OCI-LY7 (cell line): ENCODE measurements at regions not wholly inside any gene's neighbourhood (a gene's known extent, or its start where the extent isn't known, plus 50 kb on each side); places are given as distances from the start of the nearest gene placed in this dataset.

ENCODE experiments used
- BruUV-seq: library from RNA; stranded (reverse); fragments of 400-500 nt; replicated peaks from 2 replicates; lab custom pipeline; 2021; lab: Mats Ljungman, UMichigan
- CTCF ChIA-PET: fragments of 300-600 bp; sonication (Branson Sonifier 250); formaldehyde crosslinking; loops from one replicate; lab custom pipeline; 2022; ENCODE audit warnings: antibody characterized with exemption; ENCODE audit not compliant: unreplicated experiment; lab: Charles Lee
- POLR2A ChIA-PET: fragments of 300-600 bp; sonication (Branson Sonifier 250); formaldehyde crosslinking; loops from one replicate; lab custom pipeline; 2022; ENCODE audit warnings: antibody characterized with exemption; lab: Charles Lee
- DNase-seq: peaks from one replicate; pipeline ENCODE4 v3.0.0-alpha.2; 2015; ENCODE audit warnings: low spot score
- H2AFZ ChIP-seq: fragments of 200-600 bp; sonication (generic), shearing (Covaris generic); 2 replicates; pipeline ENCODE4 v1.6.1; 2014; ENCODE audit warnings: mild to moderate bottlenecking, antibody characterized with exemption, low read length, moderate library complexity
- H3K27ac ChIP-seq: fragments of 200-600 bp; sonication (generic); 2 replicates; pipeline ENCODE4 v1.5.1; 2014; ENCODE audit warnings: mixed run types, low read depth, mild to moderate bottlenecking, moderate library complexity, low read length, inconsistent platforms; ENCODE audit not compliant: poor library complexity, severe bottlenecking
- H3K36me3 ChIP-seq: fragments of 200-600 bp; sonication (generic); 2 replicates; pipeline ENCODE4 v1.6.1; 2014; ENCODE audit warnings: mild to moderate bottlenecking, antibody characterized with exemption, low read length, moderate library complexity, mixed read lengths; ENCODE audit not compliant: insufficient read depth
- H3K4me1 ChIP-seq: fragments of 200-600 bp; sonication (generic); 2 replicates; pipeline ENCODE4 v1.5.1; 2014; ENCODE audit warnings: mild to moderate bottlenecking, low read length; ENCODE audit not compliant: insufficient read depth, poor library complexity, severe bottlenecking
- H3K4me2 ChIP-seq: fragments of 200-600 bp; sonication (generic); 2 replicates; pipeline ENCODE4 v1.6.1; 2014; ENCODE audit warnings: mild to moderate bottlenecking, low read length
- H3K4me3 ChIP-seq: fragments of 200-600 bp; sonication (generic); 2 replicates; pipeline ENCODE4 v1.5.1; 2014; ENCODE audit warnings: mild to moderate bottlenecking, low read depth, low read length; ENCODE audit not compliant: poor library complexity, severe bottlenecking
- H3K79me2 ChIP-seq: fragments of 200-600 bp; sonication (generic); 2 replicates; pipeline ENCODE4 v1.6.1; 2016; ENCODE audit warnings: low read depth, mild to moderate bottlenecking, low read length, moderate library complexity, mixed read lengths; ENCODE audit not compliant: insufficient read depth
- H3K9me2 ChIP-seq: fragments of 200-600 bp; sonication (generic); 2 replicates; pipeline ENCODE4 v1.6.1; 2016; ENCODE audit warnings: mild to moderate bottlenecking, low read length, mixed read lengths; ENCODE audit not compliant: insufficient read depth
- H3K9me3 ChIP-seq: fragments of 200-600 bp; sonication (generic); 2 replicates; pipeline ENCODE4 v1.6.1; 2014; ENCODE audit warnings: mild to moderate bottlenecking, mixed run types, low read length, mixed read lengths
- H4K20me1 ChIP-seq: fragments of 200-600 bp; sonication (generic); 2 replicates; pipeline ENCODE4 v1.6.1; 2014; ENCODE audit warnings: mild to moderate bottlenecking, antibody characterized with exemption, low read length, moderate library complexity, mixed read lengths; ENCODE audit not compliant: insufficient read depth
- EZH2phosphoT487 ChIP-seq: fragments of 200-600 bp; sonication (generic); IDR thresholded peaks from 2 replicates; pipeline ENCODE4 v1.6.1; 2018; ENCODE audit warnings: low read depth, borderline replicate concordance, mild to moderate bottlenecking, mixed run types, antibody characterized with exemption, low read length, moderate library complexity, mixed read lengths
- intact Hi-C: fragments of 100-400 bp; cut with micrococcal nuclease; formaldehyde crosslinking; loops from one replicate; pipeline ENCODE4 v1.10.0; 2022; ENCODE audit not compliant: unreplicated experiment
- TF ChIP-seq, protein P1 (sequence below): fragments of 200-600 bp; sonication (generic); conservative IDR thresholded peaks from 2 replicates; pipeline ENCODE4 v1.5.1; 2014; ENCODE audit warnings: mild to moderate bottlenecking, antibody characterized with exemption, low read length, moderate library complexity, mixed read lengths

DNA sequence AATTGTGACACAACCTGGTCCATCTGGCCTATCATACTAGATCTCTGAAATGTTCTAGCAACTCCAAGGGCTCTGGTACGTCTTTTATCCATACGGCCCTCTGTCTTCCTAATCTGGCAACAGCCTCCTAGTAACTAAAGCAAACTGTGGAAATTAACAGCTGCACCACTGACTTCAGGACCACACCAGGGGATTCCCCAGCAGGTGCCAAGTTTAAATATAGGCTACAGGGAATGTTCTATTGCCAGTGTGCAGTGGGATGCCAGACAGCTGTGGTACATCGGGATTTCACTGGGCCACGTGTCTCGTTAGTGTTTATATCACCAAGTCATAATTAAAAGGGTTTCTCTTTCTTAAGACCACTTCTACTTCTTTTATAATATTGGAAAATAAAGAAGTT is 94.3 kb downstream of the RGS2 start:
- POLR2A ChIA-PET: no interaction called here
- TF ChIP-seq, protein P1, sequence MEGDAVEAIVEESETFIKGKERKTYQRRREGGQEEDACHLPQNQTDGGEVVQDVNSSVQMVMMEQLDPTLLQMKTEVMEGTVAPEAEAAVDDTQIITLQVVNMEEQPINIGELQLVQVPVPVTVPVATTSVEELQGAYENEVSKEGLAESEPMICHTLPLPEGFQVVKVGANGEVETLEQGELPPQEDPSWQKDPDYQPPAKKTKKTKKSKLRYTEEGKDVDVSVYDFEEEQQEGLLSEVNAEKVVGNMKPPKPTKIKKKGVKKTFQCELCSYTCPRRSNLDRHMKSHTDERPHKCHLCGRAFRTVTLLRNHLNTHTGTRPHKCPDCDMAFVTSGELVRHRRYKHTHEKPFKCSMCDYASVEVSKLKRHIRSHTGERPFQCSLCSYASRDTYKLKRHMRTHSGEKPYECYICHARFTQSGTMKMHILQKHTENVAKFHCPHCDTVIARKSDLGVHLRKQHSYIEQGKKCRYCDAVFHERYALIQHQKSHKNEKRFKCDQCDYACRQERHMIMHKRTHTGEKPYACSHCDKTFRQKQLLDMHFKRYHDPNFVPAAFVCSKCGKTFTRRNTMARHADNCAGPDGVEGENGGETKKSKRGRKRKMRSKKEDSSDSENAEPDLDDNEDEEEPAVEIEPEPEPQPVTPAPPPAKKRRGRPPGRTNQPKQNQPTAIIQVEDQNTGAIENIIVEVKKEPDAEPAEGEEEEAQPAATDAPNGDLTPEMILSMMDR: no peak
- TF ChIP-seq EZH2phosphoT487: no peak
- H3K4me2 ChIP-seq: no peak overlapping the region
- H3K9me3 ChIP-seq: no peaks in the 10 kb centered on the region
- no peak overlapping the region for H3K27ac ChIP-seq
- no peaks in the 10 kb centered on the region for H3K79me2 ChIP-seq
- no TSS peak for BruUV-seq
- DNase-seq: no peak
- H3K4me3 ChIP-seq: no peak overlapping the region
- intact Hi-C loops: no loop called here
- CTCF ChIA-PET: no interaction called here
- no peaks in the 10 kb centered on the region for H3K4me1 ChIP-seq
- H4K20me1 ChIP-seq: no peaks in the 10 kb centered on the region
- no peak overlapping the region for H2AFZ ChIP-seq
- no peaks in the 10 kb centered on the region for H3K9me2 ChIP-seq
- no peaks in the 10 kb centered on the region for H3K36me3 ChIP-seq

DNA sequence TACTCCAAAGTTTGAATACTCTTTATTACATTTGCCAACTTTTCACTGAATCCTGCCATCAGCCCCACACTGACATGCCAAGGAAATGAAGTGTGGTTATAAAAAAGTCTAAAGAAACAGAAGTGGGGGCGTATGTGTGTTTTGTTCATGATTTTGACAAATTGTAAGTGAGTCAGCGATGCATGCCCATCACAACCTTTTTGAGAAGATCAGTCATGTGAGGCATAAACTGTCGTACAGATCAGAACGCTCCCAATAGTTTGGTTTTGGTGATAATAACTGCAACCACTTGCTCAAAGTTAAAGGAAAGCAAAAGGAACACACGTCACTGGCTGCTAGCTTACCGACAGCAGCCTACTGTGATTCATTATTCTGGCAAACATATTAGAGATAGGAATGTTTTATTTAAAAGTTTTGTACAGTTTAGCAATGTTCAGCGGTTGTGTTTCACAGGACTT is 95.6 kb downstream of the RGS2 start:
- TF ChIP-seq, protein P1: no peak
- TF ChIP-seq EZH2phosphoT487: no peak

DNA sequence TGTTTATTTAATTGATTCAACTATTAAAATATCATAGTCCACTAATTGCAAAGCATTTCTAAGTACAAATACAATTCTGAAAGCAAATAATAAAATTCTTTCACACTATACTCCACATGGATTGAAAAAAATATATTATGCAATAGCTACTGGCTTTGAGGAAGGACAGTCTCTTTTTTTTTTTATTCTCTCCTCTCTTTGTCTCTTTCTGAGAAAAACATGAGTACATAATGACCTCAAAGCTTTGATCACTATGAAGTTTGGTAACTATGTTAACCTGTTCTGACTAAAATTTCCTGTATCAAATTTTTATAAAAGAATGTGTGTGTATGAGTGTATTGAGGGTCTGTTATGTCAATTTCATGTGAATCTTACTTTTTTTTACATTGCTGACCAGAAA is 96.2 kb downstream of the RGS2 start:
- DNase-seq: no peak
- Histone ChIP-seq H3K79me2 (no peaks in the 10 kb centered on the region), H2AFZ (no peak overlapping the region), H3K36me3 (no peaks in the 10 kb centered on the region), H3K4me1 (no peaks in the 10 kb centered on the region), H3K27ac (no peak overlapping the region), H3K4me3 (no peak overlapping the region), H4K20me1 (no peaks in the 10 kb centered on the region), H3K9me2 (no peaks in the 10 kb centered on the region), H3K9me3 (no peaks in the 10 kb centered on the region), H3K4me2 (no peak overlapping the region)
- intact Hi-C loops: no loop called here
- no TSS peak for BruUV-seq
- POLR2A ChIA-PET: no interaction called here
- CTCF ChIA-PET: no interaction called here
- TF ChIP-seq EZH2phosphoT487: no peak
- TF ChIP-seq, protein P1: no peak

More for the DNA sequence above, 95.6 kb downstream of the RGS2 start:
- DNase-seq: no peak
- ChIA-PET CTCF (no interaction called here), POLR2A (no interaction called here)
- Histone ChIP-seq H3K9me3 (no peaks in the 10 kb centered on the region), H3K9me2 (no peaks in the 10 kb centered on the region), H3K4me1 (no peaks in the 10 kb centered on the region), H3K27ac (no peak overlapping the region), H3K4me3 (no peak overlapping the region), H3K79me2 (no peaks in the 10 kb centered on the region), H3K36me3 (no peaks in the 10 kb centered on the region), H4K20me1 (no peaks in the 10 kb centered on the region), H3K4me2 (no peak overlapping the region), H2AFZ (no peak overlapping the region)
- intact Hi-C loops: no loop called here
- BruUV-seq: no TSS peak
